ENCODE measurements at regions not wholly inside any gene's neighbourhood (a gene's known extent, or its start where the extent isn't known, plus 50 kb on each side); places are given as distances from the start of the nearest gene placed in this dataset.
"Not testable (repeated sequence)": the region's sequence is repeated elsewhere in the genome, so short reads cannot be mapped to it uniquely, and the experiment has no call there.

DNA sequence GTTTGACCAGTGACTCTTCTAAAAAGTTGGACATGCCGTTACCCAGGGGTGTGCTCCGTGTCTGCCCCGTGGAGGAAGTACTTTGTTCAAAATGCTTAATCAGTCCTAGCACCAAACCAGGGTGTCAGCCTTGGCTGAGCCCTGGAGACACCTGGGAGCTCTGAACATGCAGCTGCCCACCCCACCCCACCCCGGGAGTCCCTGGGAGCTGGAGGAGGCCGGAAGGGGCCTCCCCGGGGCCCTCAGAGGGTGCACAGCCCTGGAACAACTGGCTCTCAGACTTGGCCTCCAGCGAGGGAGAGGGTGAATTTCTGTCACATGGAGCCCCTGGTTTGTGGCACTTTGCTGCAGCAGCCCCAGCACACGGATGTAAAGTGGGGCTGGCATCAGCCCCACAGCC, 152.1 kb downstream of the LAT start:
- TF ChIP-seq POLR2A (IDR thresholded peaks at IDR 0.05; ENCODE audit: low read length); GATA1 (IDR thresholded peaks at IDR 0.05; ENCODE audit: low read depth, low read length): not testable (repeated sequence)
